SU-DHL-6 (cell line): ENCODE measurements at regions not wholly inside any gene's neighbourhood (a gene's known extent, or its start where the extent isn't known, plus 50 kb on each side); places are given as distances from the start of the nearest gene placed in this dataset.
A peak's percentile ranks its signal among the peaks of the same experiment; 100 is the strongest.

Source experiments
- H2AFZ ChIP-seq: fragments of 200-600 bp; sonication (generic); 2 replicates; pipeline ENCODE4 v1.6.1; 2014; ENCODE audit warnings: low read depth, mild to moderate bottlenecking, moderate library complexity, mixed read lengths, antibody characterized with exemption, low read length; ENCODE audit not compliant: severe bottlenecking
- H3F3A ChIP-seq: fragments of 200-600 bp; shearing (Covaris generic); 2 replicates; pipeline ENCODE4 v1.6.0; 2016; ENCODE audit warnings: antibody characterized with exemption, mild to moderate bottlenecking; ENCODE audit not compliant: insufficient read depth
- H3K27ac ChIP-seq: fragments of 200-600 bp; sonication (generic); 2 replicates; pipeline ENCODE4 v1.5.1; 2016; ENCODE audit warnings: low read depth, mild to moderate bottlenecking, low read length, moderate library complexity, mixed read lengths
- H3K27me3 ChIP-seq: fragments of 200-600 bp; sonication (generic), shearing (Covaris generic); 2 replicates; pipeline ENCODE4 v1.6.0; 2014; ENCODE audit warnings: mild to moderate bottlenecking, low read length
- H3K36me3 ChIP-seq: fragments of 200-600 bp; sonication (generic); 2 replicates; pipeline ENCODE4 v1.6.1; 2014; ENCODE audit warnings: mild to moderate bottlenecking, low read length, mixed read lengths
- H3K4me2 ChIP-seq: fragments of 300-600, 200-600 bp; shearing (Covaris generic), sonication (generic); 2 replicates; pipeline ENCODE4 v1.6.0; 2014; ENCODE audit warnings: low read length, low read depth, mild to moderate bottlenecking; ENCODE audit not compliant: poor library complexity, severe bottlenecking
- H3K4me3 ChIP-seq: fragments of 200-600 bp; sonication (generic); 2 replicates; pipeline ENCODE4 v1.5.1; 2014; ENCODE audit warnings: antibody characterized with exemption, low read length, mild to moderate bottlenecking, mixed read lengths; ENCODE audit not compliant: insufficient read depth, poor library complexity, severe bottlenecking
- H3K79me2 ChIP-seq: fragments of 200-600 bp; sonication (generic); 2 replicates; pipeline ENCODE4 v1.6.1; 2014; ENCODE audit warnings: mild to moderate bottlenecking, low read length, moderate library complexity; ENCODE audit not compliant: insufficient read depth
- H3K9ac ChIP-seq: fragments of 200-600 bp; sonication (generic); 2 replicates; pipeline ENCODE4 v1.7.0; 2014; ENCODE audit warnings: mild to moderate bottlenecking, low read length
- H3K9me2 ChIP-seq: fragments of 200-600 bp; sonication (generic); replicated peaks from 2 replicates; pipeline ENCODE4 v1.6.1; 2014; ENCODE audit warnings: low read length; ENCODE audit not compliant: insufficient read depth
- H3K9me3 ChIP-seq: fragments of 200-600 bp; sonication (generic); 2 replicates; pipeline ENCODE4 v1.6.1; 2014; ENCODE audit warnings: low read length, mixed read lengths; ENCODE audit not compliant: insufficient read depth
- H4K20me1 ChIP-seq: fragments of 200-600 bp; sonication (generic); 2 replicates; pipeline ENCODE4 v1.6.1; 2014; ENCODE audit warnings: low read depth, mild to moderate bottlenecking, antibody characterized with exemption, low read length, moderate library complexity, mixed read lengths
- EZH2phosphoT487 ChIP-seq: fragments of 200-600 bp; sonication (generic), shearing (Covaris generic); conservative IDR thresholded peaks from 2 replicates; pipeline ENCODE4 v1.6.1; 2018; ENCODE audit warnings: mild to moderate bottlenecking, antibody characterized with exemption, low read length, moderate library complexity, mixed read lengths
- TF ChIP-seq, protein P1 (sequence below): fragments of 200-600 bp; sonication (generic); IDR thresholded peaks from one replicate; pipeline ENCODE4 v1.5.1; 2017; ENCODE audit warnings: antibody characterized with exemption, mild to moderate bottlenecking, low read length, moderate library complexity; ENCODE audit not compliant: insufficient read depth, poor library complexity, severe bottlenecking

- Histone ChIP-seq H3K27me3 (no peaks in the 10 kb centered on the region), H3K79me2 (no peaks in the 10 kb centered on the region), H2AFZ (no peak overlapping the region), H3K9me3 (no peaks in the 10 kb centered on the region), H3K4me3 (no peak overlapping the region), H3K9ac (no peak overlapping the region), H3K9me2 (no peaks in the 10 kb centered on the region), H3K36me3 (no peaks in the 10 kb centered on the region), H3F3A (no peaks in the 10 kb centered on the region), H3K27ac (no peak overlapping the region), H4K20me1 (no peaks in the 10 kb centered on the region), H3K4me2 (no peak overlapping the region)
- TF ChIP-seq, protein P1, sequence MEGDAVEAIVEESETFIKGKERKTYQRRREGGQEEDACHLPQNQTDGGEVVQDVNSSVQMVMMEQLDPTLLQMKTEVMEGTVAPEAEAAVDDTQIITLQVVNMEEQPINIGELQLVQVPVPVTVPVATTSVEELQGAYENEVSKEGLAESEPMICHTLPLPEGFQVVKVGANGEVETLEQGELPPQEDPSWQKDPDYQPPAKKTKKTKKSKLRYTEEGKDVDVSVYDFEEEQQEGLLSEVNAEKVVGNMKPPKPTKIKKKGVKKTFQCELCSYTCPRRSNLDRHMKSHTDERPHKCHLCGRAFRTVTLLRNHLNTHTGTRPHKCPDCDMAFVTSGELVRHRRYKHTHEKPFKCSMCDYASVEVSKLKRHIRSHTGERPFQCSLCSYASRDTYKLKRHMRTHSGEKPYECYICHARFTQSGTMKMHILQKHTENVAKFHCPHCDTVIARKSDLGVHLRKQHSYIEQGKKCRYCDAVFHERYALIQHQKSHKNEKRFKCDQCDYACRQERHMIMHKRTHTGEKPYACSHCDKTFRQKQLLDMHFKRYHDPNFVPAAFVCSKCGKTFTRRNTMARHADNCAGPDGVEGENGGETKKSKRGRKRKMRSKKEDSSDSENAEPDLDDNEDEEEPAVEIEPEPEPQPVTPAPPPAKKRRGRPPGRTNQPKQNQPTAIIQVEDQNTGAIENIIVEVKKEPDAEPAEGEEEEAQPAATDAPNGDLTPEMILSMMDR, result no peak
- no peak for TF ChIP-seq EZH2phosphoT487
Measured at GRCh38 chr1:119279456-119280381, 88.9 kb upstream of the HAO2 start.

GRCh38 chr1:119285482-119285881 lies 83.1 kb upstream of the HAO2 start:
- Histone ChIP-seq H3K9me2 (no peaks in the 10 kb centered on the region), H3K9me3 (no peaks in the 10 kb centered on the region), H3F3A (no peaks in the 10 kb centered on the region), H3K27me3 (no peaks in the 10 kb centered on the region), H3K79me2 (no peaks in the 10 kb centered on the region), H3K4me2 (no peak overlapping the region), H4K20me1 (no peaks in the 10 kb centered on the region), H3K36me3 (no peaks in the 10 kb centered on the region), H3K9ac (no peak overlapping the region), H2AFZ (no peak overlapping the region), H3K27ac (no peak overlapping the region), H3K4me3 (no peak overlapping the region)
- no peak for TF ChIP-seq EZH2phosphoT487
- TF ChIP-seq, protein P1, result no peak

DNA sequence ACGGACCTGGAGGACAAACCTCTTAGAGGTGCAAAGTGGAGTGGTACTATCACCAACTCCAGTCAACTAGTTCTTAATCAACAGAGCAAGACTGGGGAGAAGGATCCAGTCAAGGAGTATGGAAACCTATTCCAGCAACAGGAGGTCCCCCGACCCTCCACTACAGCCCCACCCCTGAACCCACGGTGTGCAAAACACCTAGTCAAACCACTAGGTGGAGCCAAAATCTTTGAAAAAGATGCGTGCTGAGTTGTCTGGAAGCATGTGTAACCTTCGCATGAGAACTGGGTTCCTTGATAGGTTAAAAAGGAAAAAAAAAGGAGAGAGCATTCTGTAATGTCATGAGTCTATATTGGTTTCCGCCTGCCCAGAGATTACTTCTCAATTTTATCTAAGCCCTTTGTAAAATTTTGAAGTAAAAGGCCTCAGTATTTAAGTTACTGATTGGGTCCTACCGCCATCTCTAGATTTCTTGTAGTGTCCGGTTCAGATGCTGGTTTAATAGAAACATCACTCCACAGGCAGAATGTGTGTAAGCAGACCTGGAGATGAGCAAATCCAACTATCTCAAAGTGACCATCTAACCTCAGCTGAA lies 81.9 kb upstream of the HAO2 start:
- H3K9me2 ChIP-seq, result no peaks in the 10 kb centered on the region
- H4K20me1 ChIP-seq, result no peaks in the 10 kb centered on the region
- H3K79me2 ChIP-seq, result no peaks in the 10 kb centered on the region
- no peaks in the 10 kb centered on the region for H3K27me3 ChIP-seq
- H3K36me3 ChIP-seq, result no peaks in the 10 kb centered on the region
- H3K4me3 ChIP-seq, result no peak overlapping the region
- TF ChIP-seq, protein P1, result peak; percentile 51
- TF ChIP-seq EZH2phosphoT487, result no peak
- no peak overlapping the region for H2AFZ ChIP-seq
- no peak overlapping the region for H3K4me2 ChIP-seq
- H3F3A ChIP-seq, result no peaks in the 10 kb centered on the region
- no peak overlapping the region for H3K27ac ChIP-seq
- no peak overlapping the region for H3K9ac ChIP-seq
- H3K9me3 ChIP-seq, result no peaks in the 10 kb centered on the region
